Parathyroid adenoma (tissue), 2 donors: ENCODE measurements at regions not wholly inside any gene's neighbourhood (a gene's known extent, or its start where the extent isn't known, plus 50 kb on each side); places are given as distances from the start of the nearest gene placed in this dataset.

Experiments
- H2AFZ ChIP-seq: fragments of 300-600 bp; sonication (generic); one replicate; pipeline ENCODE4 v1.7.0; 2017; ENCODE audit warnings: antibody characterized with exemption, mild to moderate bottlenecking
- H3K27ac ChIP-seq: fragments of 300-600 bp; sonication (generic); one replicate; pipeline ENCODE4 v1.7.0; 2017
- H3K27me3 ChIP-seq: fragments of 300-600 bp; sonication (generic); one replicate; pipeline ENCODE4 v1.7.0; 2017; ENCODE audit warnings: low read length; ENCODE audit not compliant: control insufficient read depth, insufficient read depth
- H3K36me3 ChIP-seq: fragments of 300-600 bp; sonication (generic); one replicate; pipeline ENCODE4 v1.7.0; 2017; ENCODE audit warnings: low read length; ENCODE audit not compliant: control insufficient read depth, insufficient read depth
- H3K4me1 ChIP-seq: fragments of 300-600 bp; sonication (generic); one replicate; pipeline ENCODE4 v1.7.0; 2017; ENCODE audit warnings: control low read depth
- H3K4me2 ChIP-seq: fragments of 300-600 bp; sonication (generic); one replicate; pipeline ENCODE4 v1.7.0; 2017; ENCODE audit warnings: low read length
- H3K4me3 ChIP-seq: fragments of 300-600 bp; sonication (generic); one replicate; pipeline ENCODE4 v1.7.0; 2017; ENCODE audit warnings: low read depth, low read length
- H3K79me2 ChIP-seq: fragments of 300-600 bp; sonication (generic); one replicate; pipeline ENCODE4 v1.7.0; 2017; ENCODE audit warnings: control low read depth
- H3K9ac ChIP-seq: fragments of 300-600 bp; sonication (generic); one replicate; pipeline ENCODE4 v1.7.0; 2017; ENCODE audit warnings: mild to moderate bottlenecking
- H3K9me3 ChIP-seq: fragments of 300-600 bp; sonication (generic); one replicate; pipeline ENCODE4 v1.7.0; 2017; ENCODE audit warnings: low read length; ENCODE audit not compliant: control insufficient read depth
- TF ChIP-seq, protein P1 (sequence below): fragments of 300-600 bp; sonication (generic); IDR thresholded peaks from one replicate; pipeline ENCODE4 v1.7.0; 2017; ENCODE audit warnings: antibody characterized with exemption, mild to moderate bottlenecking
- donor health status: primary hyperparathyroidism.

DNA sequence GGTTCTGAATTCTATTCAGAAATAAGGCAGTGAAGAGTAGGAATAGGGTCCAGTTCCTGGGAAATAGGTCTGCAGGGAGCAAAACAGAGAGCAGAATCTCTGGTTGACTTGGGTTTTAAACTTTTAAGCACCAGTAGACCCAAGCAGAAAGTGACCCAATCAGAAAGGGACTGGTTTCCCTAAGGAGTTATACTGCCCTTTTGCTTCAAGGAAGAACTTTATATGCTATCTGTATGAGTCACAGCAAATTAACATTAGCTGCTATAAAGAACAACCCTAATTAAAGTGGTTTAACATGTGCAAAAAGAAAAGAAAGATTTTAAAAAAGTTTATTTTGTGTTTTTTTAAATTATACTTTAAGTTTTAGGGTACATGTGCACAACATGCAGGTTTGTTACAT, 263.6 kb upstream of the EMCN start:
- Histone ChIP-seq H2AFZ (no peak overlapping the region), H3K36me3 (no peaks in the 10 kb centered on the region), H3K79me2 (no peaks in the 10 kb centered on the region), H3K9me3 (no peaks in the 10 kb centered on the region), H3K9ac (no peak overlapping the region), H3K4me1 (no peaks in the 10 kb centered on the region), H3K4me2 (no peak overlapping the region), H3K27me3 (no peaks in the 10 kb centered on the region), H3K4me3 (no peak overlapping the region), H3K27ac (no peak overlapping the region)
- TF ChIP-seq, protein P1, sequence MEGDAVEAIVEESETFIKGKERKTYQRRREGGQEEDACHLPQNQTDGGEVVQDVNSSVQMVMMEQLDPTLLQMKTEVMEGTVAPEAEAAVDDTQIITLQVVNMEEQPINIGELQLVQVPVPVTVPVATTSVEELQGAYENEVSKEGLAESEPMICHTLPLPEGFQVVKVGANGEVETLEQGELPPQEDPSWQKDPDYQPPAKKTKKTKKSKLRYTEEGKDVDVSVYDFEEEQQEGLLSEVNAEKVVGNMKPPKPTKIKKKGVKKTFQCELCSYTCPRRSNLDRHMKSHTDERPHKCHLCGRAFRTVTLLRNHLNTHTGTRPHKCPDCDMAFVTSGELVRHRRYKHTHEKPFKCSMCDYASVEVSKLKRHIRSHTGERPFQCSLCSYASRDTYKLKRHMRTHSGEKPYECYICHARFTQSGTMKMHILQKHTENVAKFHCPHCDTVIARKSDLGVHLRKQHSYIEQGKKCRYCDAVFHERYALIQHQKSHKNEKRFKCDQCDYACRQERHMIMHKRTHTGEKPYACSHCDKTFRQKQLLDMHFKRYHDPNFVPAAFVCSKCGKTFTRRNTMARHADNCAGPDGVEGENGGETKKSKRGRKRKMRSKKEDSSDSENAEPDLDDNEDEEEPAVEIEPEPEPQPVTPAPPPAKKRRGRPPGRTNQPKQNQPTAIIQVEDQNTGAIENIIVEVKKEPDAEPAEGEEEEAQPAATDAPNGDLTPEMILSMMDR, result no peak

- H3K9me3 ChIP-seq, result no peaks in the 10 kb centered on the region
- no peak overlapping the region for H3K27ac ChIP-seq
- H3K27me3 ChIP-seq, result no peaks in the 10 kb centered on the region
- H3K36me3 ChIP-seq, result no peaks in the 10 kb centered on the region
- no peak overlapping the region for H3K4me2 ChIP-seq
- H3K79me2 ChIP-seq, result no peaks in the 10 kb centered on the region
- no peak overlapping the region for H3K4me3 ChIP-seq
- TF ChIP-seq, protein P1, result no peak
- no peak overlapping the region for H3K9ac ChIP-seq
- H3K4me1 ChIP-seq, result no peaks in the 10 kb centered on the region
- H2AFZ ChIP-seq, result no peak overlapping the region
Measured at GRCh38 chr4:100780126-100780525, 262.3 kb upstream of the EMCN start.

GRCh38 chr4:100778431-100778830, 260.6 kb upstream of the EMCN start:
- Histone ChIP-seq H3K27me3 (no peaks in the 10 kb centered on the region), H3K9me3 (no peaks in the 10 kb centered on the region), H3K36me3 (no peaks in the 10 kb centered on the region), H3K79me2 (no peaks in the 10 kb centered on the region), H3K4me2 (no peak overlapping the region), H2AFZ (no peak overlapping the region), H3K9ac (no peak overlapping the region), H3K4me1 (no peaks in the 10 kb centered on the region), H3K4me3 (no peak overlapping the region), H3K27ac (no peak overlapping the region)
- TF ChIP-seq, protein P1, result no peak

DNA sequence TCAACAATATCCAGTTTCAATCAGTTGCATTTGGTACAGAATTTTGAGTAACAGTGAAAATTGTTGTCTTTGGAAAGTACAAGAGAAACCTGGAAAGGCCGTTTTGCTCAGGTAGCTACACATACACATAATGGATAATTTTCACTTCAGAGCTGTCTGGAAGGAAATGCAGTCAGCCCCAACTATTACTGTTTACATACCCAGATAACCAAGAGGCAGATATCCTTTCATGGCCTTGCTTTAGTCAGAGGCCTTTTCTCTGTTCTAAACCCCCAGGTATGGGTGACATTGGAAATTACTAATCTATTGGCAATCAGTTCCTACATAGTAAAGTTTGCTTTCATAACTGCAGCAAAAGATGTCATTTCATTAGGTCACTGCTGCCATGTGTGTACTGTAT, 244.9 kb upstream of the EMCN start:
- Histone ChIP-seq H3K9ac (no peak overlapping the region), H3K4me3 (no peak overlapping the region), H3K9me3 (no peaks in the 10 kb centered on the region), H3K27me3 (no peaks in the 10 kb centered on the region), H3K27ac (no peak overlapping the region), H2AFZ (no peak overlapping the region), H3K79me2 (no peaks in the 10 kb centered on the region), H3K36me3 (no peaks in the 10 kb centered on the region), H3K4me2 (no peak overlapping the region), H3K4me1 (no peaks in the 10 kb centered on the region)
- TF ChIP-seq, protein P1, result no peak

- H3K36me3 ChIP-seq, result no peaks in the 10 kb centered on the region
- H3K4me2 ChIP-seq, result no peak overlapping the region
- no peaks in the 10 kb centered on the region for H3K27me3 ChIP-seq
- no peak overlapping the region for H3K4me3 ChIP-seq
- no peak overlapping the region for H2AFZ ChIP-seq
- no peaks in the 10 kb centered on the region for H3K79me2 ChIP-seq
- H3K9me3 ChIP-seq, result no peaks in the 10 kb centered on the region
- no peak overlapping the region for H3K9ac ChIP-seq
- no peaks in the 10 kb centered on the region for H3K4me1 ChIP-seq
- TF ChIP-seq, protein P1, result no peak
- no peak overlapping the region for H3K27ac ChIP-seq
Measured at GRCh38 chr4:100754751-100755150, 236.9 kb upstream of the EMCN start.
